ENCODE measurements at regions not wholly inside any gene's neighbourhood (a gene's known extent, or its start where the extent isn't known, plus 50 kb on each side); places are given as distances from the start of the nearest gene placed in this dataset.
A peak's percentile ranks its signal among the peaks of the same experiment; 100 is the strongest.

DNA sequence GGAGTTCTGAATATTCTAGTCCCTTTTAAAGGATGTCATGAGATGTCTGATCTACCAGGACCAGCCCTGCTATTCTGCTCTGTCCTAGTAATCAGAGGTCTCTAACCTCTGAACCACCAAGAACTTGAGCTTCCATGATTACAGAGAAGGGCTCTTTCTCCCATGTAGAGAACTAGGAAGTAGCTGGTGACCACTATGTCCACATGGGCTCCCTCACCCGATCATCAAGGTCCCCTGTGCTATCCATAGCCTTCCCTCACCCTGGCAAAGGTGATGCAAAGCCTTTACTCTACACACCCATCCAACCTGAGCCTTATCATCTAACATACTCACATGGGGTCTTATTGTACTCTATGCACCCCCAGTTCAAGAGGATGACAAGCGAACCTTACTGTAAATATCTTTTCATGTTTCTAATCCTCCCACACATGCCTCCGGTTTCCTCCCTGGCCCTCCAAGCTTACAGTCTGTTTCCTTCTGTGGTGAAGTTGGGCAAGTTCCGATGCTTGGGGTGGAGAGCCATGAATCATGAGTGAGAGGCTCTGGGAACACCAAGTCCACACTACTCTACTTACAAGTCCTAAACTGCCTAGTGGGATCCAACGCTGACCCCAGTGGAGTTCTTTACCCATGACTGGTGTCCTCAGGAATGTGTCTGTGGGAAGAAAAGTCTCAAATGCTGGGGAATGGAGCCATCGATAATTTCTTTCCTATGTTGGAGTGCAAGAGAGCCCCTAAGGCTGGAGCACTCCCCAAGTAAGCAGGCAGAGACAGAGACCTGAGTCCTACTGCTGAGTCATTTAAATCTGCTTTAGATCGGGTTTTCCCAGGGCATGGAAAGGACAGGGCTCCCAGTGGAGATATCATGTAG is 73.3 kb upstream of the KLF7 start:
- ChIA-PET SMC1A (ENCODE audit: uncharacterized antibody, unreplicated experiment) (interaction anchor here (0.8 to 2.5 kb wide), 15 partner anchors 8 to 234 kb away, joined by 3 to 12 read pairs (median 3); no protein-coding TSS in a partner anchor), POLR2A (interaction anchor here (0.8 kb wide), 1 partner anchor 74 kb away, joined by 4 read pairs; no protein-coding TSS in a partner anchor), RAD21 (ENCODE audit: unreplicated experiment) (interaction anchor here (0.9 to 1.7 kb wide), 5 partner anchors 44 to 221 kb away, joined by 3 to 12 read pairs (median 3); no protein-coding TSS in a partner anchor), CTCF (interaction anchor here (0.5 to 2.4 kb wide), 7 partner anchors 11 to 234 kb away, joined by 3 to 8 read pairs (median 4); no protein-coding TSS in a partner anchor)
- Histone ChIP-seq H3K9ac (ENCODE audit: control insufficient read depth, insufficient read depth, low read length) (no peak overlapping the region), H3K27ac (ENCODE audit: control insufficient read depth, insufficient read depth) (no peak overlapping the region), H3K9me3 (replicated peaks; ENCODE audit: control insufficient read depth, insufficient read depth, low read length) (no peaks in the 10 kb centered on the region; the same call in 2 of the 3 replicates), H4K20me1 (ENCODE audit: control insufficient read depth, insufficient read depth) (no peaks in the 10 kb centered on the region), H3K4me2 (ENCODE audit: control insufficient read depth, insufficient read depth) (peak overlapping the region; percentile 30), H3K4me1 (ENCODE audit: control insufficient read depth, insufficient read depth, low read length) (peaks cover 10% of the 10 kb centered on the region), H2AFZ (ENCODE audit: control insufficient read depth, low read depth, low read length) (peak overlapping the region; percentile 22; the same call in 1 of the 2 replicates), H3K4me3 (no peak overlapping the region), H3K27me3 (replicated peaks in 1 of 2; ENCODE audit: control insufficient read depth in 2 of 2, insufficient read depth in 2 of 2, low read length in 1 of 2) (no peaks in the 10 kb centered on the region), H3K36me3 (ENCODE audit: control insufficient read depth in 2 of 2, insufficient read depth in 2 of 2, low read length in 1 of 2) (no peaks in the 10 kb centered on the region), H3K79me2 (ENCODE audit: control insufficient read depth, insufficient read depth, low read length) (no peaks in the 10 kb centered on the region)
- in situ Hi-C loops (cut with MboI) (no loop called here), intact Hi-C loops (cut with micrococcal nuclease; ENCODE audit: unreplicated experiment) (no loop called here)
- no peak for TF ChIP-seq BHLHE40 (IDR thresholded peaks at IDR 0.05; ENCODE audit: borderline replicate concordance in 1 of 2, low read depth in 2 of 2, low read length in 1 of 2)
- TF ChIP-seq EGR1 (IDR thresholded peaks at IDR 0.05; ENCODE audit: borderline replicate concordance in 1 of 2, low read depth in 2 of 2, low read length in 2 of 2) = peak in 1 of 2 experiments; percentile 10; a peak in 1 of 3 replicates
- no peak for TF ChIP-seq SRF (IDR thresholded peaks at IDR 0.05; ENCODE audit: low read depth in 2 of 2, low read length in 2 of 2)
- peak in 1 of 2 experiments; percentile 52; a peak in 1 of 4 replicates for TF ChIP-seq ETV6 (conservative IDR thresholded peaks at IDR 0.05 in 1 of 2, IDR thresholded peaks at IDR 0.05 in 1 of 2; ENCODE audit: borderline replicate concordance in 1 of 2, low read depth in 1 of 2)
- TF ChIP-seq ESRRA (IDR thresholded peaks at IDR 0.05; ENCODE audit: low read length) = no peak
- TF ChIP-seq EED (IDR thresholded peaks at IDR 0.05; ENCODE audit: low read depth) = 0 out of 2 replicates have a peak, but pooled peaks have one; percentile 20
- peak; percentile 45; the same call in 1 of the 2 replicates for TF ChIP-seq RUNX3 (IDR thresholded peaks at IDR 0.05; ENCODE audit: low read length)
- WGBS (ENCODE audit: insufficient coverage, insufficient replicate concordance, low lambda C conversion rate, missing lambda C conversion rate) = 63% methylated on average over 7 of the region's 7 CpGs
- no TSS peak for BruUV-seq (replicated peaks)
- ATAC-seq (no peak), DNase-seq (ENCODE audit: low read depth, low spot score) (no peak), FAIRE-seq (no peak)

Data from GM12878 (cell line).